PFSK-1 (cell line): ENCODE measurements at regions not wholly inside any gene's neighbourhood (a gene's known extent, or its start where the extent isn't known, plus 50 kb on each side); places are given as distances from the start of the nearest gene placed in this dataset.

ENCODE experiments used
- FOXP2 ChIP-seq: optimal IDR thresholded peaks from 2 replicates; pipeline ENCODE3; 2011; ENCODE audit warnings: borderline replicate concordance, control low read depth, inconsistent platforms; ENCODE audit not compliant: insufficient read depth; ENCODE audit errors: extremely low read length, extremely low read depth
- POLR2AphosphoS5 ChIP-seq: IDR thresholded peaks from 2 replicates; pipeline ENCODE4 v1.6.1; 2012; ENCODE audit warnings: low read depth, mild to moderate bottlenecking, control low read depth, low read length, moderate library complexity
- REST ChIP-seq, 2 experiments: IDR thresholded peaks; 2 replicates each; pipeline versions ENCODE4 v1.6.1 to v1.8.0; 2011 to 2012; ENCODE audit warnings: low read depth in 2 of 2, low read length in 2 of 2, control low read depth in 1 of 2, inconsistent platforms in 1 of 2, mild to moderate bottlenecking in 1 of 2, moderate library complexity in 1 of 2; ENCODE audit not compliant: insufficient read depth in 1 of 2
- SIN3A ChIP-seq: IDR thresholded peaks from 2 replicates; pipeline ENCODE4 v1.6.1; 2012; ENCODE audit warnings: mild to moderate bottlenecking, low read length, moderate library complexity, borderline replicate concordance; ENCODE audit not compliant: insufficient read depth
- TAF1 ChIP-seq: IDR thresholded peaks from 2 replicates; pipeline ENCODE4 v1.6.1; 2012; ENCODE audit warnings: low read length, control low read depth, borderline replicate concordance; ENCODE audit not compliant: insufficient read depth

DNA sequence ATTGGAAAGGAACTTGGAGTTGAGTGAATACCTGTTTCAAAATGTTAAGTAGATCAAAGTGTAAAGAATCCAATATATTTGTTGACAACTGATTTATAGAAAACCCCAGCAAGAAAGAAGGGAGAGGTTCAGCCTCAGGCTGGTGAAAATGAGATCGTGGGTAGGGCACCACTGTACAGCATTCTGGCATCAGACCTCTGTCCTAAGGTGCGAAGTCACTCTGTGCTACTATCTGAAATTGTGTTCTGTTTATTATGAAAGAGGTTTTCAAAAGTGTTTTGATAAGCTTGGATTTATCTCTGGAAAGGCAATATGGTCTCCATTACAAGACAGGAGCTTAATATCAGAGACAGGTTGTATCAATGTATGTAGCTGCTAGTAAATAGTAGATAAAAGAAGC, 80.5 kb upstream of the MAP4K3 start:
- TF ChIP-seq POLR2AphosphoS5 (no peak), REST (IDR thresholded peaks at IDR 0.05; ENCODE audit: insufficient read depth in 1 of 2, low read depth in 2 of 2, low read length in 2 of 2) (no peak), TAF1 (no peak), SIN3A (no peak), FOXP2 (no peak)
